ENCODE measurements at regions not wholly inside any gene's neighbourhood (a gene's known extent, or its start where the extent isn't known, plus 50 kb on each side); places are given as distances from the start of the nearest gene placed in this dataset.

- TF ChIP-seq EZH2 (IDR thresholded peaks at IDR 0.05; ENCODE audit: low read length, unreplicated experiment) (no peak), CTCF (conservative IDR thresholded peaks at IDR 0.05; ENCODE audit: low read depth, low read length) (no peak)
These were observed 149.9 kb upstream of the FST start for GRCh38 chr5:53330491-53330890.

Data from PC-3 (cell line).